ENCODE measurements at regions not wholly inside any gene's neighbourhood (a gene's known extent, or its start where the extent isn't known, plus 50 kb on each side); places are given as distances from the start of the nearest gene placed in this dataset.

DNA sequence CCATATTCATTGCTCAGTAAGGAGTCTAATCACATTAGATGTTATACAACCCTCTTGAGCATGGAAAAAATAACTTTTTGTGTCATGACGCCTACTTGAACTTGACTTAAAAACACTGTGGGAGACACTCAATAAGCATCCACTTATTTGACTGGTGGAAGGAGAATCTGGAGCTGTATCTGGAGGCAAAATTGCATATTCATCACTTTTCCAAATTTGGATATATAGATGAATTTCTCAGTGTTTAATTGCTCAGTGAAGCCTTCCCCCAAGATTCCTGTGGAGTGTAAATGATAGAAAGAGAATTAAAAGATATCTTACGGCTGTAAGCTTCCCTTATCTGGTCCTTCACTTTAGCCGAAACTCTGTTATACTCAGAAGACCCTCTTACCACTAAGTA, 610.7 kb upstream of the ADGRL2 start:
- TF ChIP-seq EP300 (IDR thresholded peaks at IDR 0.05; ENCODE audit: borderline replicate concordance in 1 of 2, low read depth in 2 of 2, low read length in 2 of 2) (no peak), CTCF (IDR thresholded peaks at IDR 0.05; ENCODE audit: control extremely low read depth in 1 of 3, insufficient read depth in 1 of 3, low read depth in 1 of 3, low read length in 3 of 3) (no peak)

Measured in H1 (cell line).